SU-DHL-6 (cell line): ENCODE measurements at regions not wholly inside any gene's neighbourhood (a gene's known extent, or its start where the extent isn't known, plus 50 kb on each side); places are given as distances from the start of the nearest gene placed in this dataset.

ENCODE experiments used
- H2AFZ ChIP-seq: fragments of 200-600 bp; sonication (generic); 2 replicates; pipeline ENCODE4 v1.6.1; 2014; ENCODE audit warnings: low read depth, mild to moderate bottlenecking, moderate library complexity, mixed read lengths, antibody characterized with exemption, low read length; ENCODE audit not compliant: severe bottlenecking
- H3F3A ChIP-seq: fragments of 200-600 bp; shearing (Covaris generic); 2 replicates; pipeline ENCODE4 v1.6.0; 2016; ENCODE audit warnings: antibody characterized with exemption, mild to moderate bottlenecking; ENCODE audit not compliant: insufficient read depth
- H3K27ac ChIP-seq: fragments of 200-600 bp; sonication (generic); 2 replicates; pipeline ENCODE4 v1.5.1; 2016; ENCODE audit warnings: low read depth, mild to moderate bottlenecking, low read length, moderate library complexity, mixed read lengths
- H3K27me3 ChIP-seq: fragments of 200-600 bp; sonication (generic), shearing (Covaris generic); 2 replicates; pipeline ENCODE4 v1.6.0; 2014; ENCODE audit warnings: mild to moderate bottlenecking, low read length
- H3K36me3 ChIP-seq: fragments of 200-600 bp; sonication (generic); 2 replicates; pipeline ENCODE4 v1.6.1; 2014; ENCODE audit warnings: mild to moderate bottlenecking, low read length, mixed read lengths
- H3K4me2 ChIP-seq: fragments of 300-600, 200-600 bp; shearing (Covaris generic), sonication (generic); 2 replicates; pipeline ENCODE4 v1.6.0; 2014; ENCODE audit warnings: low read length, low read depth, mild to moderate bottlenecking; ENCODE audit not compliant: poor library complexity, severe bottlenecking
- H3K4me3 ChIP-seq: fragments of 200-600 bp; sonication (generic); 2 replicates; pipeline ENCODE4 v1.5.1; 2014; ENCODE audit warnings: antibody characterized with exemption, low read length, mild to moderate bottlenecking, mixed read lengths; ENCODE audit not compliant: insufficient read depth, poor library complexity, severe bottlenecking
- H3K79me2 ChIP-seq: fragments of 200-600 bp; sonication (generic); 2 replicates; pipeline ENCODE4 v1.6.1; 2014; ENCODE audit warnings: mild to moderate bottlenecking, low read length, moderate library complexity; ENCODE audit not compliant: insufficient read depth
- H3K9ac ChIP-seq: fragments of 200-600 bp; sonication (generic); 2 replicates; pipeline ENCODE4 v1.7.0; 2014; ENCODE audit warnings: mild to moderate bottlenecking, low read length
- H3K9me2 ChIP-seq: fragments of 200-600 bp; sonication (generic); replicated peaks from 2 replicates; pipeline ENCODE4 v1.6.1; 2014; ENCODE audit warnings: low read length; ENCODE audit not compliant: insufficient read depth
- H3K9me3 ChIP-seq: fragments of 200-600 bp; sonication (generic); 2 replicates; pipeline ENCODE4 v1.6.1; 2014; ENCODE audit warnings: low read length, mixed read lengths; ENCODE audit not compliant: insufficient read depth
- H4K20me1 ChIP-seq: fragments of 200-600 bp; sonication (generic); 2 replicates; pipeline ENCODE4 v1.6.1; 2014; ENCODE audit warnings: low read depth, mild to moderate bottlenecking, antibody characterized with exemption, low read length, moderate library complexity, mixed read lengths
- CTCF ChIP-seq: fragments of 200-600 bp; sonication (generic); IDR thresholded peaks from one replicate; pipeline ENCODE4 v1.5.1; 2017; ENCODE audit warnings: antibody characterized with exemption, mild to moderate bottlenecking, low read length, moderate library complexity; ENCODE audit not compliant: insufficient read depth, poor library complexity, severe bottlenecking
- EZH2phosphoT487 ChIP-seq: fragments of 200-600 bp; sonication (generic), shearing (Covaris generic); conservative IDR thresholded peaks from 2 replicates; pipeline ENCODE4 v1.6.1; 2018; ENCODE audit warnings: mild to moderate bottlenecking, antibody characterized with exemption, low read length, moderate library complexity, mixed read lengths

- TF ChIP-seq CTCF (no peak), EZH2phosphoT487 (no peak)
- Histone ChIP-seq H3K9me2 (no peaks in the 10 kb centered on the region; the same call in 1 of the 2 replicates), H3K79me2 (no peaks in the 10 kb centered on the region)
Measured at GRCh38 chr3:162945626-162946025, 1449.0 kb downstream of the OTOL1 start.

GRCh38 chr3:162956711-162957110, 1460.1 kb downstream of the OTOL1 start:
- Histone ChIP-seq H3K9ac (no peak overlapping the region), H3K27ac (no peak overlapping the region), H3K9me3 (no peaks in the 10 kb centered on the region), H3K9me2 (no peaks in the 10 kb centered on the region), H3K27me3 (no peaks in the 10 kb centered on the region), H3K79me2 (no peaks in the 10 kb centered on the region), H3K36me3 (no peaks in the 10 kb centered on the region), H3K4me3 (no peak overlapping the region), H3K4me2 (no peak overlapping the region), H3F3A (no peaks in the 10 kb centered on the region), H4K20me1 (no peaks in the 10 kb centered on the region), H2AFZ (no peak overlapping the region)
- TF ChIP-seq CTCF: no peak
- TF ChIP-seq EZH2phosphoT487: no peak

More at GRCh38 chr3:162945626-162946025, 1449.0 kb downstream of the OTOL1 start:
- Histone ChIP-seq H3K27ac (no peak overlapping the region), H3K36me3 (no peaks in the 10 kb centered on the region), H3K9me3 (no peaks in the 10 kb centered on the region), H4K20me1 (no peaks in the 10 kb centered on the region), H2AFZ (no peak overlapping the region), H3K27me3 (no peaks in the 10 kb centered on the region), H3K9ac (no peak overlapping the region), H3K4me2 (no peak overlapping the region), H3K4me3 (no peak overlapping the region), H3F3A (no peaks in the 10 kb centered on the region)

GRCh38 chr3:162960269-162960668, 1463.7 kb downstream of the OTOL1 start:
- Histone ChIP-seq H3F3A (no peaks in the 10 kb centered on the region), H3K27ac (no peak overlapping the region), H3K79me2 (no peaks in the 10 kb centered on the region), H4K20me1 (no peaks in the 10 kb centered on the region), H3K9me2 (no peaks in the 10 kb centered on the region), H3K9ac (no peak overlapping the region), H3K27me3 (no peaks in the 10 kb centered on the region), H2AFZ (peak overlapping the region; percentile 10), H3K4me3 (no peak overlapping the region), H3K9me3 (no peaks in the 10 kb centered on the region), H3K4me2 (no peak overlapping the region), H3K36me3 (no peaks in the 10 kb centered on the region)
- TF ChIP-seq EZH2phosphoT487 (no peak), CTCF (no peak)

GRCh38 chr3:162970292-162970691, 1473.7 kb downstream of the OTOL1 start:
- no peak overlapping the region for H3K27ac ChIP-seq
- H2AFZ ChIP-seq: peak overlapping the region; percentile 38
- no peaks in the 10 kb centered on the region for H3K36me3 ChIP-seq
- H3K9me3 ChIP-seq: no peaks in the 10 kb centered on the region; the same call in 1 of the 2 replicates
- H3K27me3 ChIP-seq: no peaks in the 10 kb centered on the region
- no peaks in the 10 kb centered on the region for H3K79me2 ChIP-seq
- no peaks in the 10 kb centered on the region for H3K9me2 ChIP-seq
- no peak overlapping the region for H3K4me2 ChIP-seq
- TF ChIP-seq CTCF (no peak), EZH2phosphoT487 (no peak)
- H4K20me1 ChIP-seq: no peaks in the 10 kb centered on the region
- H3K4me3 ChIP-seq: no peak overlapping the region
- H3K9ac ChIP-seq: no peak overlapping the region
- H3F3A ChIP-seq: no peaks in the 10 kb centered on the region
